GM12878 (cell line): ENCODE measurements at regions not wholly inside any gene's neighbourhood (a gene's known extent, or its start where the extent isn't known, plus 50 kb on each side); places are given as distances from the start of the nearest gene placed in this dataset.

Source experiments
- ATAC-seq: fragments of 200-7000 bp; cut with Tn5 transposase; 3 replicates; pipeline ENCODE4 v1.9.1; 2020; ENCODE audit warnings: mild to moderate bottlenecking, moderate library complexity
- BruUV-seq: library from RNA; stranded (reverse); fragments of 400-500 nt; replicated peaks from 2 replicates; lab custom pipeline; 2021; lab: Mats Ljungman, UMichigan
- CTCF ChIA-PET: fragments of 300-600 bp; sonication (Branson Sonifier 250); formaldehyde crosslinking; extraction: SDS; loops from one replicate; lab custom pipeline; 2021; ENCODE audit warnings: inconsistent platforms; lab: Yijun Ruan, JAX
- POLR2A ChIA-PET: fragments of 350-600 bp; formaldehyde crosslinking; extraction: SDS; loops from one replicate; lab custom pipeline; 2021; ENCODE audit warnings: inconsistent platforms; lab: Charles Lee
- RAD21 ChIA-PET: fragments of 300-600 bp; sonication (Branson Sonifier 250); formaldehyde crosslinking; loops from one replicate; lab custom pipeline; 2023; ENCODE audit warnings: antibody characterized with exemption; ENCODE audit not compliant: unreplicated experiment; lab: Charles Lee
- SMC1A ChIA-PET: fragments of 300-600 bp; sonication (Branson Sonifier 250); formaldehyde crosslinking; loops from one replicate; lab custom pipeline; 2023; ENCODE audit not compliant: unreplicated experiment, uncharacterized antibody; lab: Charles Lee
- DNase-seq: peaks from one replicate; pipeline ENCODE4 v3.0.0-alpha.2; 2011; ENCODE audit warnings: low read depth, low spot score
- FAIRE-seq: peaks from 3 replicates; lab custom pipeline; 2011; peaks lifted over from hg19 to GRCh38; lab: Jason Lieb, UNC
- H2AFZ ChIP-seq: 2 replicates; pipeline ENCODE4 v1.6.0; 2011; ENCODE audit warnings: low read depth, low read length, control low read depth; ENCODE audit not compliant: control insufficient read depth
- H3K27ac ChIP-seq: 2 replicates; pipeline ENCODE4 v1.5.1; 2011; ENCODE audit warnings: control low read depth; ENCODE audit not compliant: control insufficient read depth, insufficient read depth
- H3K27me3 ChIP-seq, 2 experiments: replicated peaks in 1 of 2; 2 replicates each; pipeline versions ENCODE4 v1.6.0 to v1.6.1; 2011; ENCODE audit warnings: low read length in 1 of 2; ENCODE audit not compliant: control insufficient read depth in 2 of 2, insufficient read depth in 2 of 2
- H3K36me3 ChIP-seq, 2 experiments: 2 replicates each; pipeline ENCODE4 v1.5.1; 2011; ENCODE audit warnings: low read length in 1 of 2; ENCODE audit not compliant: control insufficient read depth in 2 of 2, insufficient read depth in 2 of 2
- H3K4me1 ChIP-seq: 2 replicates; pipeline ENCODE4 v1.6.1; 2011; ENCODE audit warnings: mild to moderate bottlenecking, low read length, moderate library complexity, mixed read lengths; ENCODE audit not compliant: control insufficient read depth, insufficient read depth
- H3K4me2 ChIP-seq: 2 replicates; pipeline ENCODE4 v1.6.0; 2011; ENCODE audit warnings: control low read depth; ENCODE audit not compliant: control insufficient read depth, insufficient read depth
- H3K4me3 ChIP-seq: fragments of 200-600 bp; sonication (generic); 2 replicates; pipeline ENCODE4 v1.5.1; 2016
- H3K79me2 ChIP-seq: 2 replicates; pipeline ENCODE4 v1.6.0; 2011; ENCODE audit warnings: low read length; ENCODE audit not compliant: control insufficient read depth, insufficient read depth
- H3K9ac ChIP-seq: 2 replicates; pipeline ENCODE4 v1.8.0; 2011; ENCODE audit warnings: low read length, control low read depth, mixed read lengths; ENCODE audit not compliant: control insufficient read depth, insufficient read depth
- H3K9me3 ChIP-seq: replicated peaks from 3 replicates; pipeline ENCODE4 v1.5.1; 2011; ENCODE audit warnings: mild to moderate bottlenecking, low read length; ENCODE audit not compliant: control insufficient read depth, insufficient read depth
- H4K20me1 ChIP-seq: 2 replicates; pipeline ENCODE4 v1.6.0; 2011; ENCODE audit not compliant: control insufficient read depth, insufficient read depth
- ATF7 ChIP-seq: fragments of 450-650 bp; IDR thresholded peaks from 2 replicates; pipeline ENCODE4 v1.6.1; 2016; ENCODE audit warnings: low read depth, mild to moderate bottlenecking
- KLF5 ChIP-seq: fragments of 450-650 bp; IDR thresholded peaks from 2 replicates; pipeline ENCODE4 v1.6.1; 2014; ENCODE audit warnings: mild to moderate bottlenecking; ENCODE audit not compliant: partially characterized antibody
- NR2C2 ChIP-seq: IDR thresholded peaks from 2 replicates; pipeline ENCODE4 v1.6.1; 2011; ENCODE audit warnings: borderline replicate concordance, low read depth; ENCODE audit not compliant: control insufficient read depth, insufficient read length
- POLR2AphosphoS2 ChIP-seq: IDR thresholded peaks from 2 replicates; pipeline ENCODE4 v1.6.1; 2011; ENCODE audit warnings: low read depth, mild to moderate bottlenecking, low read length, improper control_type of control experiment, moderate library complexity
- WGBS: methylation state at CpG from one replicate; pipeline ENCODE4 v1.1.6; 2016; ENCODE audit warnings: low lambda C conversion rate; ENCODE audit not compliant: insufficient replicate concordance, insufficient coverage; ENCODE audit errors: missing lambda C conversion rate; 5-methylcytosine and 5-hydroxymethylcytosine counted together
- in situ Hi-C: fragments of 300-500 bp; cut with MboI; formaldehyde crosslinking; loops from 9 replicates; pipeline ENCODE4 v1.14.3; 2018; ENCODE audit warnings: mixed read lengths
- intact Hi-C: fragments of 100-400 bp; cut with micrococcal nuclease; formaldehyde crosslinking; loops from one replicate; pipeline ENCODE4 v1.14.2; 2022; ENCODE audit not compliant: unreplicated experiment
- TF ChIP-seq, protein P1 (sequence below): fragments of 450-650 bp; formaldehyde crosslinking; IDR thresholded peaks from 2 replicates; pipeline ENCODE4 v1.5.0; 2022; ENCODE audit warnings: mild to moderate bottlenecking, missing genetic modification characterization

DNA sequence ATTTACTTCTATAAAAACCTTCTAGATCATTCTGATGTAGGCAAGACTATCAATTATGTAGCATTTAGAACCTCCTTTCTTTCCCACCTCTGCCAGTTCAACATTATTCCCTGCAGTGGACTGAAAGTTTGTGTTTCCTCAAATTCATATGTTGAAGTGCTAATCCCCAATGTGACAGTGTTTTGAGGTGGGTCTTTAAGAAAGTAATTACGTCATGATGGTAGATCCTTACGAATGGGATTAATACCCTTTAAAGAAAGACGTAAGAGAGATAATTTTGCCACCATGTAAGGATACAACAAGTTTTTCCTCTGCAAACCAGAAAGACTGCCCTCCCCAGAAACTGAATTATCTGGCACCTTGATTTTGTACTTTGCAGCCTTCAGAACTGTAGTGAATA lies 1489.7 kb upstream of the SEL1L start:
- ChIA-PET RAD21 (no interaction called here), SMC1A (no interaction called here), CTCF (interaction anchor here (1.4 kb wide), 1 partner anchor 22 kb away, joined by 3 read pairs; no protein-coding TSS in a partner anchor), POLR2A (no interaction called here)
- in situ Hi-C loops (no loop called here), intact Hi-C loops (no loop called here)
- Histone ChIP-seq H3K79me2 (no peaks in the 10 kb centered on the region), H2AFZ (no peak overlapping the region), H3K9me3 (no peaks in the 10 kb centered on the region), H3K27me3 (no peaks in the 10 kb centered on the region), H3K36me3 (no peaks in the 10 kb centered on the region), H4K20me1 (no peaks in the 10 kb centered on the region), H3K9ac (no peak overlapping the region), H3K4me3 (no peak overlapping the region), H3K4me2 (no peak overlapping the region), H3K27ac (no peak overlapping the region), H3K4me1 (no peaks in the 10 kb centered on the region)
- FAIRE-seq = no peak
- no peak for TF ChIP-seq KLF5
- TF ChIP-seq ATF7 = 0 out of 2 replicates have a peak, but pooled peaks have one; percentile 21
- no peak for DNase-seq
- ATAC-seq = no peak
- 27% methylated on average over 3 of the region's 3 CpGs for WGBS
- BruUV-seq = no TSS peak

DNA sequence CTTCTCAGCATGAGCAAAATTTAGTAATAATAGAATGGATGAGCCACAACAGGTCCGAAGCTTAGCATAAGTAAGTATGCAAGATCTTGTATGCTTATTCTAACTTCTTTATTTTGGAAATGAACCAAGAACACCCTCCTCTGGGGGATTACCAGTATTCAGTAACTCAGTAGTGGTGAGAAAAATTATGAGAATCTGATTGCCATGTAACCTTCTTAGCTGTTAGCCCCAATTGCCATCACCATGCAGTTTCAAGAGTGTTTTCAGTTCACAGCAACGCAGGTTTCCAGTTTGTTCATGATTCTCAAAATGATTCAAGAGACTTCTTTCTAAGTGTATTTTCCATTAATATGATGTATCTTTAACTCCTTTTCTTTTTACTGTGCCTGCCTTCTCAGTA lies 1507.6 kb upstream of the SEL1L start:
- no peak for DNase-seq
- Histone ChIP-seq H3K27me3 (no peaks in the 10 kb centered on the region), H3K4me2 (no peak overlapping the region), H2AFZ (no peak overlapping the region), H3K79me2 (no peaks in the 10 kb centered on the region), H3K9ac (no peak overlapping the region), H3K4me1 (no peaks in the 10 kb centered on the region), H3K27ac (no peak overlapping the region), H3K36me3 (no peaks in the 10 kb centered on the region), H3K4me3 (no peak overlapping the region), H4K20me1 (no peaks in the 10 kb centered on the region), H3K9me3 (no peaks in the 10 kb centered on the region)
- in situ Hi-C loops = no loop called here
- CTCF ChIA-PET = interaction anchor here (1.2 kb wide), 1 partner anchor 30 kb away, joined by 3 read pairs; no protein-coding TSS in a partner anchor
- SMC1A ChIA-PET = interaction anchor here (1.5 kb wide), 1 partner anchor 12 kb away, joined by 3 read pairs; no protein-coding TSS in a partner anchor
- intact Hi-C loops = no loop called here
- WGBS = 7% methylated on average over 2 of the region's 2 CpGs
- POLR2A ChIA-PET = no interaction called here
- TF ChIP-seq NR2C2 = no peak
- no peak for TF ChIP-seq POLR2AphosphoS2
- TF ChIP-seq, protein P1, sequence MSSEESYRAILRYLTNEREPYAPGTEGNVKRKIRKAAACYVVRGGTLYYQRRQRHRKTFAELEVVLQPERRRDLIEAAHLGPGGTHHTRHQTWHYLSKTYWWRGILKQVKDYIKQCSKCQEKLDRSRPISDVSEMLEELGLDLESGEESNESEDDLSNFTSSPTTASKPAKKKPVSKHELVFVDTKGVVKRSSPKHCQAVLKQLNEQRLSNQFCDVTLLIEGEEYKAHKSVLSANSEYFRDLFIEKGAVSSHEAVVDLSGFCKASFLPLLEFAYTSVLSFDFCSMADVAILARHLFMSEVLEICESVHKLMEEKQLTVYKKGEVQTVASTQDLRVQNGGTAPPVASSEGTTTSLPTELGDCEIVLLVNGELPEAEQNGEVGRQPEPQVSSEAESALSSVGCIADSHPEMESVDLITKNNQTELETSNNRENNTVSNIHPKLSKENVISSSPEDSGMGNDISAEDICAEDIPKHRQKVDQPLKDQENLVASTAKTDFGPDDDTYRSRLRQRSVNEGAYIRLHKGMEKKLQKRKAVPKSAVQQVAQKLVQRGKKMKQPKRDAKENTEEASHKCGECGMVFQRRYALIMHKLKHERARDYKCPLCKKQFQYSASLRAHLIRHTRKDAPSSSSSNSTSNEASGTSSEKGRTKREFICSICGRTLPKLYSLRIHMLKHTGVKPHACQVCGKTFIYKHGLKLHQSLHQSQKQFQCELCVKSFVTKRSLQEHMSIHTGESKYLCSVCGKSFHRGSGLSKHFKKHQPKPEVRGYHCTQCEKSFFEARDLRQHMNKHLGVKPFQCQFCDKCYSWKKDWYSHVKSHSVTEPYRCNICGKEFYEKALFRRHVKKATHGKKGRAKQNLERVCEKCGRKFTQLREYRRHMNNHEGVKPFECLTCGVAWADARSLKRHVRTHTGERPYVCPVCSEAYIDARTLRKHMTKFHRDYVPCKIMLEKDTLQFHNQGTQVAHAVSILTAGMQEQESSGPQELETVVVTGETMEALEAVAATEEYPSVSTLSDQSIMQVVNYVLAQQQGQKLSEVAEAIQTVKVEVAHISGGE = no peak
- BruUV-seq = no TSS peak
- ATAC-seq = peak; percentile 82
- no peak for FAIRE-seq
- RAD21 ChIA-PET = no interaction called here
